Central memory CD8-positive, alpha-beta T cell (primary cell): ENCODE measurements at regions not wholly inside any gene's neighbourhood (a gene's known extent, or its start where the extent isn't known, plus 50 kb on each side); places are given as distances from the start of the nearest gene placed in this dataset.

ENCODE experiments used
- ATAC-seq: fragments of 150-1000 bp; cut with Tn5 transposase; replicated peaks from 2 replicates; pipeline ENCODE4 v1.10.0; 2022; ENCODE audit warnings: mild to moderate bottlenecking, moderate FRiP score, moderate number of reproducible peaks; ENCODE audit not compliant: poor library complexity, severe bottlenecking; ENCODE audit errors: extremely low read depth
- DNase-seq, 2 donors: peaks; one replicate each; pipeline ENCODE4 v3.0.0; 2021; ENCODE audit warnings: low spot score in 2 of 2
- H3K27ac Mint-ChIP-seq: one replicate; pipeline ENCODE4 v1.8.0; 2022; ENCODE audit warnings: low read depth, mild to moderate bottlenecking, moderate library complexity, mixed read lengths
- H3K27me3 Mint-ChIP-seq: one replicate; pipeline ENCODE4 v1.8.0; 2022; ENCODE audit warnings: mixed read lengths
- H3K36me3 Mint-ChIP-seq: one replicate; pipeline ENCODE4 v1.8.0; 2022; ENCODE audit warnings: mild to moderate bottlenecking, moderate library complexity, mixed read lengths; ENCODE audit not compliant: insufficient read depth
- H3K4me1 Mint-ChIP-seq: one replicate; pipeline ENCODE4 v1.8.0; 2022; ENCODE audit warnings: mixed read lengths
- H3K4me3 Mint-ChIP-seq: one replicate; pipeline ENCODE4 v1.8.0; 2022; ENCODE audit warnings: mild to moderate bottlenecking, moderate library complexity, mixed read lengths
- H3K9me3 Mint-ChIP-seq: one replicate; pipeline ENCODE4 v1.8.0; 2022; ENCODE audit warnings: mixed read lengths

- no peak for ATAC-seq
Measured at GRCh38 chr2:129769185-129769991, 210.1 kb upstream of the RAB6C start.

GRCh38 chr2:129771418-129772189, 207.9 kb upstream of the RAB6C start:
- Mint-ChIP-seq H3K27ac (no peak overlapping the region), H3K4me3 (no peak overlapping the region), H3K27me3 (peaks cover 21% of the 10 kb centered on the region), H3K36me3 (no peaks in the 10 kb centered on the region), H3K4me1 (no peaks in the 10 kb centered on the region), H3K9me3 (no peaks in the 10 kb centered on the region)
- DNase-seq (no peak), ATAC-seq (no peak)

More at GRCh38 chr2:129769185-129769991, 210.1 kb upstream of the RAB6C start:
- H3K36me3 Mint-ChIP-seq = no peaks in the 10 kb centered on the region
- H3K27me3 Mint-ChIP-seq = peaks cover 34% of the 10 kb centered on the region
- H3K27ac Mint-ChIP-seq = no peak overlapping the region
- no peaks in the 10 kb centered on the region for H3K9me3 Mint-ChIP-seq
- no peak for DNase-seq
- H3K4me1 Mint-ChIP-seq = no peaks in the 10 kb centered on the region
- no peak overlapping the region for H3K4me3 Mint-ChIP-seq

GRCh38 chr2:129772190-129772579, 207.3 kb upstream of the RAB6C start:
- H3K36me3 Mint-ChIP-seq = no peaks in the 10 kb centered on the region
- peaks cover 16% of the 10 kb centered on the region for H3K27me3 Mint-ChIP-seq
- no peaks in the 10 kb centered on the region for H3K9me3 Mint-ChIP-seq
- ATAC-seq (no peak), DNase-seq (no peak)
- no peaks in the 10 kb centered on the region for H3K4me1 Mint-ChIP-seq
- H3K27ac Mint-ChIP-seq = no peak overlapping the region
- no peak overlapping the region for H3K4me3 Mint-ChIP-seq

GRCh38 chr2:129775952-129776653, 203.4 kb upstream of the RAB6C start:
- H3K36me3 Mint-ChIP-seq = no peaks in the 10 kb centered on the region
- no peak overlapping the region for H3K27ac Mint-ChIP-seq
- ATAC-seq (no peak), DNase-seq (no peak)
- H3K27me3 Mint-ChIP-seq = peaks cover 14% of the 10 kb centered on the region
- H3K4me1 Mint-ChIP-seq = no peaks in the 10 kb centered on the region
- no peaks in the 10 kb centered on the region for H3K9me3 Mint-ChIP-seq
- no peak overlapping the region for H3K4me3 Mint-ChIP-seq

- ATAC-seq (no peak), DNase-seq (no peak)
- H3K4me3 Mint-ChIP-seq = no peak overlapping the region
- peaks cover 22% of the 10 kb centered on the region for H3K27me3 Mint-ChIP-seq
- no peak overlapping the region for H3K27ac Mint-ChIP-seq
- H3K4me1 Mint-ChIP-seq = no peaks in the 10 kb centered on the region
- H3K9me3 Mint-ChIP-seq = no peaks in the 10 kb centered on the region
- H3K36me3 Mint-ChIP-seq = no peaks in the 10 kb centered on the region
Measured at GRCh38 chr2:129777146-129777545, 202.3 kb upstream of the RAB6C start.

GRCh38 chr2:129777762-129778583, 201.5 kb upstream of the RAB6C start:
- no peak overlapping the region for H3K27ac Mint-ChIP-seq
- DNase-seq (no peak), ATAC-seq (no peak)
- H3K27me3 Mint-ChIP-seq = peaks cover 22% of the 10 kb centered on the region
- no peaks in the 10 kb centered on the region for H3K9me3 Mint-ChIP-seq
- no peaks in the 10 kb centered on the region for H3K36me3 Mint-ChIP-seq
- no peak overlapping the region for H3K4me3 Mint-ChIP-seq
- no peaks in the 10 kb centered on the region for H3K4me1 Mint-ChIP-seq

- Mint-ChIP-seq H3K27ac (no peak overlapping the region), H3K36me3 (no peaks in the 10 kb centered on the region), H3K9me3 (no peaks in the 10 kb centered on the region), H3K27me3 (peaks cover 22% of the 10 kb centered on the region), H3K4me1 (no peaks in the 10 kb centered on the region), H3K4me3 (no peak overlapping the region)
- DNase-seq (no peak), ATAC-seq (no peak)
Measured at GRCh38 chr2:129778584-129778877, 200.9 kb upstream of the RAB6C start.

GRCh38 chr2:129779783-129780182, 199.7 kb upstream of the RAB6C start:
- Mint-ChIP-seq H3K4me3 (no peak overlapping the region), H3K27me3 (peaks cover 22% of the 10 kb centered on the region), H3K27ac (no peak overlapping the region), H3K4me1 (no peaks in the 10 kb centered on the region), H3K36me3 (no peaks in the 10 kb centered on the region), H3K9me3 (no peaks in the 10 kb centered on the region)
- DNase-seq = no peak
- ATAC-seq = no peak

- Mint-ChIP-seq H3K36me3 (no peaks in the 10 kb centered on the region), H3K27me3 (peaks cover 22% of the 10 kb centered on the region), H3K4me1 (no peaks in the 10 kb centered on the region), H3K4me3 (no peak overlapping the region), H3K9me3 (no peaks in the 10 kb centered on the region), H3K27ac (no peak overlapping the region)
- no peak for ATAC-seq
- no peak for DNase-seq
Measured at GRCh38 chr2:129780316-129781270, 198.9 kb upstream of the RAB6C start.

GRCh38 chr2:129781749-129782632, 197.5 kb upstream of the RAB6C start:
- H3K27ac Mint-ChIP-seq = no peak overlapping the region
- peaks cover 22% of the 10 kb centered on the region for H3K27me3 Mint-ChIP-seq
- no peak overlapping the region for H3K4me3 Mint-ChIP-seq
- no peaks in the 10 kb centered on the region for H3K9me3 Mint-ChIP-seq
- ATAC-seq (no peak), DNase-seq (no peak)
- no peaks in the 10 kb centered on the region for H3K4me1 Mint-ChIP-seq
- H3K36me3 Mint-ChIP-seq = no peaks in the 10 kb centered on the region

GRCh38 chr2:129782633-129782990, 196.9 kb upstream of the RAB6C start:
- ATAC-seq (no peak), DNase-seq (no peak)
- no peaks in the 10 kb centered on the region for H3K9me3 Mint-ChIP-seq
- H3K27ac Mint-ChIP-seq = no peak overlapping the region
- H3K27me3 Mint-ChIP-seq = peaks cover 21% of the 10 kb centered on the region
- no peaks in the 10 kb centered on the region for H3K4me1 Mint-ChIP-seq
- H3K4me3 Mint-ChIP-seq = no peak overlapping the region
- H3K36me3 Mint-ChIP-seq = no peaks in the 10 kb centered on the region
